ENCODE measurements at regions not wholly inside any gene's neighbourhood (a gene's known extent, or its start where the extent isn't known, plus 50 kb on each side); places are given as distances from the start of the nearest gene placed in this dataset.
"Not testable (repeated sequence)": the region's sequence is repeated elsewhere in the genome, so short reads cannot be mapped to it uniquely, and the experiment has no call there.

DNA sequence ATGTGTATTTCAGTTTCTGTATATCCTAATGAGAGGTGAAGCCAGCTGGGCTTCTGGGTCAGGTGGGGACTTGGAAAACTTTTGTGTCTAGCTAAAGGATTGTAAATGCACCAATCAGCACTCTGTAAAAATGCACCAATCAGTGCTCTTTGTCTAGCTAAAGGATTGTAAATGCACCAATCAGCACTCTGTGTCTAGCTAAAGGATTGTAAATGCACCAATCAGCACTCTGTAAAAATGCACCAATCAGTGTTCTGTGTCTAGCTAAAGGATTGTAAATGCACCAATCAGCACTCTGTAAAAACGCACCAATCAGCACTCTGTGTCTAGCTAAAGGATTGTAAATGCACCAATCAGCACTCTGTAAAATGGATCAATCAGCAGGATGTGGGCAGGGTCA lies 379.4 kb downstream of the OMA1 start:
- no CpG with 5 or more reads among the region's 1 CpG for WGBS (ENCODE audit: insufficient coverage)
- H3K9me3 Mint-ChIP-seq (ENCODE audit: insufficient read depth); H4K20me1 ChIP-seq (ENCODE audit: control insufficient read depth, insufficient read depth, low read length, poor library complexity, severe bottlenecking); H3K9me3 ChIP-seq (ENCODE audit: control extremely low read depth in 1 of 3, control insufficient read depth in 2 of 3, insufficient read depth in 1 of 3, low read length in 2 of 3); H3K9ac ChIP-seq (ENCODE audit: low read length); DNase-seq; CTCF ChIA-PET; H3K4me3 Mint-ChIP-seq; intact Hi-C loops (cut with micrococcal nuclease); H3K27ac ChIP-seq (ENCODE audit: low read length in 2 of 2); H3K79me2 ChIP-seq (ENCODE audit: control insufficient read depth, insufficient read depth, low read length); H3K27me3 Mint-ChIP-seq; POLR2A ChIA-PET; H2AFZ ChIP-seq (ENCODE audit: insufficient read depth, low read depth, low read length, poor library complexity, severe bottlenecking); H3K4me1 Mint-ChIP-seq; H3K4me1 ChIP-seq (ENCODE audit: control insufficient read depth in 2 of 2, insufficient read depth in 2 of 2, low read length in 2 of 2); ATAC-seq (ENCODE audit: low read depth); H3K27me3 ChIP-seq (replicated peaks in 1 of 4; ENCODE audit: control extremely low read depth in 1 of 4, control insufficient read depth in 3 of 4, insufficient read depth in 4 of 4, low read length in 3 of 4); H3K4me3 ChIP-seq (ENCODE audit: control extremely low read depth in 1 of 5, extremely low read depth in 1 of 5, insufficient read depth in 1 of 5, low read depth in 2 of 5, low read length in 4 of 5); H3K4me2 ChIP-seq (replicated peaks; ENCODE audit: low read depth, low read length, poor library complexity, severe bottlenecking); H3K36me3 ChIP-seq (replicated peaks in 1 of 2; ENCODE audit: control extremely low read depth in 1 of 2, control insufficient read depth in 1 of 2, extremely low read depth in 1 of 2, insufficient read depth in 2 of 2, low read length in 1 of 2); H3K27ac Mint-ChIP-seq: not testable (repeated sequence)

GRCh38 chr1:58166417-58166816 lies 380.1 kb downstream of the OMA1 start:
- no peak overlapping the region for H3K4me3 Mint-ChIP-seq
- Histone ChIP-seq H2AFZ (ENCODE audit: insufficient read depth, low read depth, low read length, poor library complexity, severe bottlenecking) (no peak overlapping the region), H3K79me2 (ENCODE audit: control insufficient read depth, insufficient read depth, low read length) (no peaks in the 10 kb centered on the region), H4K20me1 (ENCODE audit: control insufficient read depth, insufficient read depth, low read length, poor library complexity, severe bottlenecking) (no peaks in the 10 kb centered on the region), H3K27ac (ENCODE audit: low read length in 2 of 2) (no peak overlapping the region), H3K4me1 (ENCODE audit: control insufficient read depth in 2 of 2, insufficient read depth in 2 of 2, low read length in 2 of 2) (no peaks in the 10 kb centered on the region), H3K9me3 (ENCODE audit: control extremely low read depth in 1 of 3, control insufficient read depth in 2 of 3, insufficient read depth in 1 of 3, low read length in 2 of 3) (no peaks in the 10 kb centered on the region), H3K4me3 (ENCODE audit: control extremely low read depth in 1 of 5, extremely low read depth in 1 of 5, insufficient read depth in 1 of 5, low read depth in 2 of 5, low read length in 4 of 5) (no peak overlapping the region), H3K27me3 (replicated peaks in 1 of 4; ENCODE audit: control extremely low read depth in 1 of 4, control insufficient read depth in 3 of 4, insufficient read depth in 4 of 4, low read length in 3 of 4) (no peaks in the 10 kb centered on the region), H3K4me2 (replicated peaks; ENCODE audit: low read depth, low read length, poor library complexity, severe bottlenecking) (no peak overlapping the region), H3K36me3 (replicated peaks in 1 of 2; ENCODE audit: control extremely low read depth in 1 of 2, control insufficient read depth in 1 of 2, extremely low read depth in 1 of 2, insufficient read depth in 2 of 2, low read length in 1 of 2) (no peaks in the 10 kb centered on the region), H3K9ac (ENCODE audit: low read length) (no peak overlapping the region)
- DNase-seq (no peak), ATAC-seq (ENCODE audit: low read depth) (no peak)
- H3K4me1 Mint-ChIP-seq, result no peaks in the 10 kb centered on the region
- ChIA-PET CTCF (no interaction called here), POLR2A (no interaction called here)
- H3K9me3 Mint-ChIP-seq (ENCODE audit: insufficient read depth), result no peaks in the 10 kb centered on the region
- TF ChIP-seq CTCF (IDR thresholded peaks at IDR 0.05), result no peak
- TF ChIP-seq EZH2 (IDR thresholded peaks at IDR 0.05; ENCODE audit: borderline replicate concordance, insufficient read depth, low read depth, low read length, poor library complexity, severe bottlenecking), result no peak
- H3K27ac Mint-ChIP-seq, result no peak overlapping the region
- intact Hi-C loops (cut with micrococcal nuclease), result no loop called here
- peaks cover 4% of the 10 kb centered on the region for H3K27me3 Mint-ChIP-seq
- 100% methylated on average over 1 of the region's 3 CpGs for WGBS (ENCODE audit: insufficient coverage)
